Endothelial cell of umbilical vein (primary cell): ENCODE measurements at regions not wholly inside any gene's neighbourhood (a gene's known extent, or its start where the extent isn't known, plus 50 kb on each side); places are given as distances from the start of the nearest gene placed in this dataset.

Experiments used
- BruUV-seq: library from RNA; stranded (reverse); fragments of 400-500 nt; replicated peaks from 2 replicates; lab custom pipeline; 2021; lab: Mats Ljungman, UMichigan
- CTCF ChIA-PET: fragments of 300-600, 350-600 bp; sonication (Branson Sonifier 250); formaldehyde crosslinking; loops from one replicate; lab custom pipeline; 2021; ENCODE audit warnings: antibody characterized with exemption, inconsistent platforms; lab: Charles Lee
- POLR2A ChIA-PET: fragments of 300-600, 350-600 bp; sonication (Branson Sonifier 250); formaldehyde crosslinking; loops from one replicate; lab custom pipeline; 2021; ENCODE audit warnings: antibody characterized with exemption, inconsistent platforms; lab: Charles Lee
- DNase-seq: peaks from one replicate; pipeline ENCODE4 v3.0.0-alpha.2; 2011; ENCODE audit warnings: low read depth, low spot score
- FAIRE-seq: peaks from 2 replicates; lab custom pipeline; 2011; peaks lifted over from hg19 to GRCh38; lab: Jason Lieb, UNC
- H2AFZ ChIP-seq: 2 replicates; pipeline ENCODE4 v1.6.0; 2012; ENCODE audit warnings: low read depth, low read length, control low read depth, inconsistent platforms
- H3K27ac ChIP-seq: 2 replicates; pipeline ENCODE4 v1.5.1; 2011; ENCODE audit warnings: low read depth, mild to moderate bottlenecking, control low read depth, low read length, moderate library complexity; ENCODE audit not compliant: insufficient read depth
- H3K27me3 ChIP-seq, 2 experiments: 2 replicates each; pipeline versions ENCODE4 v1.6.0 to v1.6.1; 2011; ENCODE audit warnings: low read length in 2 of 2, mixed read lengths in 1 of 2; ENCODE audit not compliant: control insufficient read depth in 2 of 2, insufficient read depth in 2 of 2
- H3K36me3 ChIP-seq, 2 experiments: 2 replicates in 1 of 2; 3 replicates in 1 of 2; pipeline ENCODE4 v1.5.1; 2011; ENCODE audit warnings: low read length in 2 of 2, mild to moderate bottlenecking in 1 of 2, moderate library complexity in 1 of 2; ENCODE audit not compliant: control insufficient read depth in 2 of 2, insufficient read depth in 2 of 2; ENCODE audit errors: extremely low read depth in 1 of 2
- H3K4me1 ChIP-seq: 3 replicates; pipeline ENCODE4 v1.5.1; 2011; ENCODE audit warnings: mild to moderate bottlenecking, low read length; ENCODE audit not compliant: control insufficient read depth, insufficient read depth; ENCODE audit errors: extremely low read depth
- H3K4me2 ChIP-seq: 2 replicates; pipeline ENCODE4 v1.6.1; 2011; ENCODE audit warnings: low read length, control low read depth, mixed read lengths; ENCODE audit not compliant: insufficient read depth
- H3K4me3 ChIP-seq, 3 experiments: fragments of 200-600 bp in 1 of 3; sonication (generic), shearing (Covaris generic) in 1 of 3; replicated peaks in 1 of 3; 2 replicates each; pipeline ENCODE4 v1.5.1; 2011 to 2016; ENCODE audit warnings: control low read depth in 3 of 3, low read length in 3 of 3, mild to moderate bottlenecking in 2 of 3, inconsistent platforms in 1 of 3, low read depth in 1 of 3, moderate library complexity in 1 of 3; ENCODE audit not compliant: insufficient read depth in 1 of 3
- H3K79me2 ChIP-seq: 2 replicates; pipeline ENCODE4 v1.6.0; 2012; ENCODE audit warnings: low read length, inconsistent platforms; ENCODE audit not compliant: control insufficient read depth, insufficient read depth
- H3K9ac ChIP-seq: replicated peaks from 2 replicates; pipeline ENCODE3; 2011; ENCODE audit warnings: low read length, control low read depth; ENCODE audit not compliant: insufficient read depth; ENCODE audit errors: extremely low read depth
- H3K9me1 ChIP-seq: replicated peaks from 3 replicates; pipeline ENCODE4 v1.6.0; 2011; ENCODE audit warnings: mild to moderate bottlenecking, low read length; ENCODE audit not compliant: control insufficient read depth, insufficient read depth; ENCODE audit errors: extremely low read depth
- H3K9me3 ChIP-seq: replicated peaks from 2 replicates; pipeline ENCODE4 v1.5.1; 2012; ENCODE audit warnings: low read length, inconsistent platforms; ENCODE audit not compliant: control insufficient read depth, insufficient read depth
- H4K20me1 ChIP-seq: replicated peaks from 2 replicates; pipeline ENCODE3; 2011; ENCODE audit warnings: mild to moderate bottlenecking, low read length; ENCODE audit not compliant: control insufficient read depth, insufficient read depth; ENCODE audit errors: extremely low read depth
- CTCF ChIP-seq, 2 donors: IDR thresholded peaks; 1 replicate in 1 of 2; 2 replicates in 1 of 2; pipeline ENCODE4 v1.5.1; 2011; ENCODE audit warnings: low read length in 2 of 2, mild to moderate bottlenecking in 2 of 2, moderate library complexity in 2 of 2, control low read depth in 1 of 2, inconsistent platforms in 1 of 2, low read depth in 1 of 2; ENCODE audit not compliant: insufficient read depth in 1 of 2; ENCODE audit errors: extremely low read depth in 1 of 2
- EZH2 ChIP-seq: IDR thresholded peaks from 2 replicates; pipeline ENCODE4 v1.6.1; 2012; ENCODE audit warnings: borderline replicate concordance, low read depth, mild to moderate bottlenecking, moderate library complexity, low read length, inconsistent platforms; ENCODE audit not compliant: severe bottlenecking
- FOS ChIP-seq: IDR thresholded peaks from 2 replicates; pipeline ENCODE4 v1.6.1; 2011; ENCODE audit warnings: mild to moderate bottlenecking, low read length, moderate library complexity, borderline replicate concordance; ENCODE audit not compliant: insufficient read depth
- GATA2 ChIP-seq: IDR thresholded peaks from 2 replicates; pipeline ENCODE4 v1.7.0; 2011; ENCODE audit warnings: low read depth, mild to moderate bottlenecking, moderate library complexity, mixed read lengths, low read length; ENCODE audit not compliant: insufficient read length, insufficient read depth
- JUN ChIP-seq: IDR thresholded peaks from 2 replicates; pipeline ENCODE4 v1.6.1; 2011; ENCODE audit warnings: borderline replicate concordance, low read depth; ENCODE audit not compliant: insufficient read length, insufficient read depth
- MAX ChIP-seq: IDR thresholded peaks from 2 replicates; pipeline ENCODE4 v1.6.1; 2011; ENCODE audit not compliant: insufficient read depth, insufficient read length
- MYC ChIP-seq: IDR thresholded peaks from one replicate; pipeline ENCODE4 v1.6.1; 2011; ENCODE audit warnings: mild to moderate bottlenecking, low read depth, low read length
- POLR2A ChIP-seq: IDR thresholded peaks from 2 replicates; pipeline ENCODE4 v1.6.1; 2012; ENCODE audit warnings: low read depth, mild to moderate bottlenecking, control low read depth, low read length
- POLR2AphosphoS5 ChIP-seq: IDR thresholded peaks from 2 replicates; pipeline ENCODE4 v1.6.1; 2012; ENCODE audit warnings: low read depth, mild to moderate bottlenecking, control low read depth, low read length, moderate library complexity; ENCODE audit not compliant: insufficient read depth
- dilution Hi-C: fragments of 300-500 bp; cut with MboI; formaldehyde crosslinking; loops from one replicate; pipeline ENCODE4 v1.15.0; 2019; ENCODE audit warnings: low sequenced_read_pairs; ENCODE audit not compliant: extremely low pct_ligation_motif_present
- intact Hi-C: fragments of 100-400 bp; cut with micrococcal nuclease; formaldehyde crosslinking; loops from one replicate; pipeline ENCODE4 v1.10.0; 2022

- no peak for TF ChIP-seq POLR2A
- intact Hi-C loops (no loop called here), dilution Hi-C loops (no loop called here)
- DNase-seq, result no peak
- Histone ChIP-seq H3K27ac (no peak overlapping the region), H3K9me1 (no peaks in the 10 kb centered on the region), H3K4me2 (no peak overlapping the region), H3K27me3 (no peaks in the 10 kb centered on the region), H3K36me3 (no peaks in the 10 kb centered on the region), H2AFZ (no peak overlapping the region), H3K9ac (no peak overlapping the region), H3K4me1 (no peaks in the 10 kb centered on the region), H3K79me2 (no peaks in the 10 kb centered on the region), H3K9me3 (no peaks in the 10 kb centered on the region), H3K4me3 (no peak overlapping the region), H4K20me1 (no peaks in the 10 kb centered on the region)
- BruUV-seq, result no TSS peak
- FAIRE-seq, result no peak
- CTCF ChIA-PET, result no interaction called here
- POLR2A ChIA-PET, result no interaction called here
These were observed 1114.5 kb upstream of the ATXN8OS start for GRCh38 chr13:68993154-68993553.

GRCh38 chr13:68988176-68988575 lies 1119.5 kb upstream of the ATXN8OS start:
- ChIA-PET POLR2A (no interaction called here), CTCF (no interaction called here)
- Histone ChIP-seq H3K27ac (no peak overlapping the region), H3K9me1 (no peaks in the 10 kb centered on the region), H3K79me2 (no peaks in the 10 kb centered on the region), H3K27me3 (no peaks in the 10 kb centered on the region), H3K4me2 (no peak overlapping the region), H4K20me1 (no peaks in the 10 kb centered on the region), H3K9me3 (no peaks in the 10 kb centered on the region), H2AFZ (no peak overlapping the region), H3K4me1 (no peaks in the 10 kb centered on the region), H3K36me3 (no peaks in the 10 kb centered on the region), H3K4me3 (no peak overlapping the region), H3K9ac (no peak overlapping the region)
- dilution Hi-C loops, result no loop called here
- no peak for FAIRE-seq
- no peak for TF ChIP-seq POLR2AphosphoS5
- TF ChIP-seq MAX, result no peak
- no peak for TF ChIP-seq FOS
- no peak for TF ChIP-seq MYC
- TF ChIP-seq POLR2A, result no peak
- no peak for TF ChIP-seq CTCF (IDR thresholded peaks at IDR 0.05; ENCODE audit: extremely low read depth in 1 of 2, insufficient read depth in 1 of 2, low read depth in 1 of 2, low read length in 2 of 2)
- no peak for TF ChIP-seq GATA2
- no peak for TF ChIP-seq JUN
- TF ChIP-seq EZH2, result no peak
- BruUV-seq, result no TSS peak
- intact Hi-C loops, result no loop called here
- DNase-seq, result no peak
